ENCODE measurements at regions not wholly inside any gene's neighbourhood (a gene's known extent, or its start where the extent isn't known, plus 50 kb on each side); places are given as distances from the start of the nearest gene placed in this dataset.

DNA sequence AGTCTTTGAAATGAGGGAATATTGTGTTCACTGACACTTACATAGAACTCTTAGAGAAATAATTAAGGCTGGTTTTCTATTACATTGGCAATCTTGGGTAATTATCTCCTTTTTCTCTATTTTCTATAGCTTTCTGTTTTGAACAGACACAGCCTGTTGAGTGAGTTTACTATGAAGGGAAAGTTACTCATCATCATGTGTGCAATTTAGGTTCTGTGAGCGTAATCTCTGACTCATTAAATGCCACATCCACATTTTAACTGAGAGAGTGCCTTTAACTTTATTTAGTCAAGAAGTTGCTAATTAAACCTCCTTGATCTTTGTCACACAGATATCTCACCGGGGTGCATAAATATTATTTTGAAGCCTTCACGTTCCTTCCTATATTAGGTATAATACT lies 174.0 kb upstream of the SLC8A1 start:
- 88 to 89% methylated on average over 3 of the region's 3 CpGs for WGBS, 2 donors

GRCh38 chr2:40628556-40628955 lies 176.7 kb upstream of the SLC8A1 start:
- Histone ChIP-seq H3K9me3 (no peaks in the 10 kb centered on the region), H3K27ac (no peak overlapping the region), H3K36me3 (no peaks in the 10 kb centered on the region), H3K4me3 (replicated peaks in 1 of 3) (no peak overlapping the region), H3K4me1 (no peaks in the 10 kb centered on the region), H3K27me3 (no peaks in the 10 kb centered on the region)
- TF ChIP-seq, protein P1, sequence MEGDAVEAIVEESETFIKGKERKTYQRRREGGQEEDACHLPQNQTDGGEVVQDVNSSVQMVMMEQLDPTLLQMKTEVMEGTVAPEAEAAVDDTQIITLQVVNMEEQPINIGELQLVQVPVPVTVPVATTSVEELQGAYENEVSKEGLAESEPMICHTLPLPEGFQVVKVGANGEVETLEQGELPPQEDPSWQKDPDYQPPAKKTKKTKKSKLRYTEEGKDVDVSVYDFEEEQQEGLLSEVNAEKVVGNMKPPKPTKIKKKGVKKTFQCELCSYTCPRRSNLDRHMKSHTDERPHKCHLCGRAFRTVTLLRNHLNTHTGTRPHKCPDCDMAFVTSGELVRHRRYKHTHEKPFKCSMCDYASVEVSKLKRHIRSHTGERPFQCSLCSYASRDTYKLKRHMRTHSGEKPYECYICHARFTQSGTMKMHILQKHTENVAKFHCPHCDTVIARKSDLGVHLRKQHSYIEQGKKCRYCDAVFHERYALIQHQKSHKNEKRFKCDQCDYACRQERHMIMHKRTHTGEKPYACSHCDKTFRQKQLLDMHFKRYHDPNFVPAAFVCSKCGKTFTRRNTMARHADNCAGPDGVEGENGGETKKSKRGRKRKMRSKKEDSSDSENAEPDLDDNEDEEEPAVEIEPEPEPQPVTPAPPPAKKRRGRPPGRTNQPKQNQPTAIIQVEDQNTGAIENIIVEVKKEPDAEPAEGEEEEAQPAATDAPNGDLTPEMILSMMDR (IDR thresholded peaks at IDR 0.05): no peak
- TF ChIP-seq POLR2A (IDR thresholded peaks at IDR 0.05): no peak
- no peak for DNase-seq
- WGBS, 2 donors: 61% methylated on average over 3 of the region's 3 CpGs
- intact Hi-C loops (cut with DNase I): no loop called here

More for the DNA sequence above, 174.0 kb upstream of the SLC8A1 start:
- DNase-seq: no peak
- no peak for TF ChIP-seq POLR2A (IDR thresholded peaks at IDR 0.05)
- TF ChIP-seq, protein P1 (IDR thresholded peaks at IDR 0.05): no peak
- Histone ChIP-seq H3K4me1 (no peaks in the 10 kb centered on the region), H3K4me3 (replicated peaks in 1 of 3) (no peak overlapping the region), H3K27ac (no peak overlapping the region), H3K27me3 (no peaks in the 10 kb centered on the region), H3K9me3 (no peaks in the 10 kb centered on the region), H3K36me3 (no peaks in the 10 kb centered on the region)
- intact Hi-C loops (cut with DNase I): no loop called here

- intact Hi-C loops (cut with DNase I): no loop called here
- TF ChIP-seq, protein P1 (IDR thresholded peaks at IDR 0.05): no peak
- TF ChIP-seq POLR2A (IDR thresholded peaks at IDR 0.05): no peak
- DNase-seq: no peak
- 87 to 88% methylated on average over 4 of the region's 4 CpGs for WGBS, 2 donors
- Histone ChIP-seq H3K27me3 (no peaks in the 10 kb centered on the region), H3K4me1 (no peaks in the 10 kb centered on the region), H3K4me3 (replicated peaks in 1 of 3) (no peak overlapping the region), H3K27ac (no peak overlapping the region), H3K36me3 (no peaks in the 10 kb centered on the region), H3K9me3 (no peaks in the 10 kb centered on the region)
Measured at GRCh38 chr2:40629768-40630434, 178.0 kb upstream of the SLC8A1 start.

GRCh38 chr2:40639320-40639719 lies 187.4 kb upstream of the SLC8A1 start:
- Histone ChIP-seq H3K4me3 (replicated peaks in 1 of 3) (no peak overlapping the region), H3K27me3 (no peaks in the 10 kb centered on the region), H3K9me3 (no peaks in the 10 kb centered on the region), H3K4me1 (no peaks in the 10 kb centered on the region), H3K27ac (no peak overlapping the region), H3K36me3 (no peaks in the 10 kb centered on the region)
- DNase-seq: no peak
- TF ChIP-seq POLR2A (IDR thresholded peaks at IDR 0.05): no peak
- TF ChIP-seq, protein P1 (IDR thresholded peaks at IDR 0.05): no peak
- 69 to 79% methylated on average over 4 of the region's 4 CpGs for WGBS, 2 donors
- intact Hi-C loops (cut with DNase I): no loop called here

GRCh38 chr2:40642237-40642636 lies 190.3 kb upstream of the SLC8A1 start:
- no peak for DNase-seq
- Histone ChIP-seq H3K27me3 (no peaks in the 10 kb centered on the region), H3K4me3 (replicated peaks in 1 of 3) (no peak overlapping the region), H3K27ac (no peak overlapping the region), H3K4me1 (no peaks in the 10 kb centered on the region), H3K9me3 (no peaks in the 10 kb centered on the region), H3K36me3 (no peaks in the 10 kb centered on the region)
- intact Hi-C loops (cut with DNase I): no loop called here
- TF ChIP-seq, protein P1 (IDR thresholded peaks at IDR 0.05): no peak
- TF ChIP-seq POLR2A (IDR thresholded peaks at IDR 0.05): no peak
- 68 to 78% methylated on average over 1 of the region's 1 CpG for WGBS, 2 donors

Measured in thyroid gland (tissue), 4 donors.